ENCODE measurements at regions not wholly inside any gene's neighbourhood (a gene's known extent, or its start where the extent isn't known, plus 50 kb on each side); places are given as distances from the start of the nearest gene placed in this dataset.

DNA sequence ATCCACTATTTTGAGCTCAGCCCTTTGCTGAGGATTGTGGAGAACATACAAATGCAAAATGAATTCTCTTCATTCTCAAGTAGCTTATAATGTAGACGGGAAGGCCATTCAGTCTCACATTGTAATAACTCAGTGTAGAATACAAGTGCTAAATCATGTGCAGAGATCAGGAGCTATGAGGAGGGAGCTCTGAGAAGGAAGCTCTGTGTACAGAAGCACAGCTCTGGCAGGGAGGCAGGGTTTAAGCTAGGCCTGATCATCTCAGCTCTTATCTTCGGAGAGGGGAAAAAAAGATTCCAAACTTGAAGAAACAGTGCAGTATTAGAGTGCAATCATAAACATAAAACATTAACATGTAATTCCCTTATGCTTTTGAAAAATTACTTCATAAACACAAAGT lies 291.1 kb upstream of the SKOR2 start:
- H2BK5ac ChIP-seq (ENCODE audit: low read depth, low read length, poor library complexity, severe bottlenecking), result no peak overlapping the region
- H3K18ac ChIP-seq (ENCODE audit: low read depth, low read length), result no peak overlapping the region
- H2BK20ac ChIP-seq (ENCODE audit: low read depth, low read length), result no peak overlapping the region
- H3K9ac ChIP-seq (ENCODE audit: low read depth, low read length), result no peak overlapping the region
- no peaks in the 10 kb centered on the region for H3K79me1 ChIP-seq (ENCODE audit: low read depth in 1 of 2, low read length in 2 of 2)
- WGBS, 2 experiments (ENCODE audit: extremely low coverage in 2 of 2, insufficient read length in 1 of 2), result no CpG with 5 or more reads among the region's 2 CpGs
- DNase-seq (no peak), ATAC-seq (ENCODE audit: low read depth) (no peak)
- no peak overlapping the region for H4K8ac ChIP-seq (ENCODE audit: low read depth in 2 of 2, low read length in 2 of 2)
- no peaks in the 10 kb centered on the region for H3K36me3 ChIP-seq (ENCODE audit: control insufficient read depth, insufficient read depth, low read length)
- intact Hi-C loops (cut with micrococcal nuclease) (no loop called here), in situ Hi-C loops (cut with MboI; ENCODE audit: low sequenced_read_pairs) (no loop called here), dilution Hi-C loops (cut with HindIII; ENCODE audit: low sequenced_read_pairs, unreplicated experiment) (no loop called here)
- TF ChIP-seq, protein P1, sequence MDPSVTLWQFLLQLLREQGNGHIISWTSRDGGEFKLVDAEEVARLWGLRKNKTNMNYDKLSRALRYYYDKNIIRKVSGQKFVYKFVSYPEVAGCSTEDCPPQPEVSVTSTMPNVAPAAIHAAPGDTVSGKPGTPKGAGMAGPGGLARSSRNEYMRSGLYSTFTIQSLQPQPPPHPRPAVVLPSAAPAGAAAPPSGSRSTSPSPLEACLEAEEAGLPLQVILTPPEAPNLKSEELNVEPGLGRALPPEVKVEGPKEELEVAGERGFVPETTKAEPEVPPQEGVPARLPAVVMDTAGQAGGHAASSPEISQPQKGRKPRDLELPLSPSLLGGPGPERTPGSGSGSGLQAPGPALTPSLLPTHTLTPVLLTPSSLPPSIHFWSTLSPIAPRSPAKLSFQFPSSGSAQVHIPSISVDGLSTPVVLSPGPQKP (IDR thresholded peaks at IDR 0.05; ENCODE audit: borderline replicate concordance, low read depth, low read length), result no peak
- TF ChIP-seq CHD1 (IDR thresholded peaks at IDR 0.05; ENCODE audit: low read depth, low read length), result no peak
- TF ChIP-seq RFX5 (IDR thresholded peaks at IDR 0.05; ENCODE audit: low read depth, low read length), result no peak
- no peak for TF ChIP-seq FOS (IDR thresholded peaks at IDR 0.05; ENCODE audit: low read depth, low read length)
- TF ChIP-seq MXI1 (IDR thresholded peaks at IDR 0.05; ENCODE audit: borderline replicate concordance, low read depth, low read length), result no peak
- H2BK15ac ChIP-seq (ENCODE audit: low read depth, low read length), result no peak overlapping the region
- H4K5ac ChIP-seq (ENCODE audit: low read depth, low read length), result no peak overlapping the region
- peaks cover 2% of the 10 kb centered on the region; the same call in 1 of the 2 replicates for H3K9me3 ChIP-seq (ENCODE audit: control insufficient read depth, insufficient read depth, low read length)
- no peak overlapping the region for H3K27ac ChIP-seq (ENCODE audit: insufficient read depth, low read length)
- H3K23ac ChIP-seq (ENCODE audit: low read depth, low read length), result no peak overlapping the region
- H3K4me3 ChIP-seq (ENCODE audit: insufficient read depth, low read depth, low read length), result no peak overlapping the region
- no peaks in the 10 kb centered on the region for H3K4me1 ChIP-seq (ENCODE audit: control insufficient read depth, insufficient read depth, low read length)
- no peaks in the 10 kb centered on the region for H4K20me1 ChIP-seq (ENCODE audit: insufficient read depth, low read length)
- BruUV-seq (replicated peaks), result no TSS peak
- no peak overlapping the region for H3K56ac ChIP-seq (ENCODE audit: extremely low read depth, insufficient read depth, low read length)
- no peaks in the 10 kb centered on the region for H3K27me3 ChIP-seq (ENCODE audit: control insufficient read depth, insufficient read depth, low read length)
- no peak overlapping the region for H2BK120ac ChIP-seq (ENCODE audit: low read depth, low read length)
- ChIA-PET POLR2A (ENCODE audit: unreplicated experiment) (no interaction called here), CTCF (interaction anchor here (0.9 kb wide), 1 partner anchor 10 kb away, joined by 4 read pairs; no protein-coding TSS in a partner anchor)
- no peak overlapping the region for H3K14ac ChIP-seq (replicated peaks; ENCODE audit: low read depth, low read length)
- no peak overlapping the region for H4K91ac ChIP-seq (ENCODE audit: insufficient read depth, low read depth, low read length)
- no peak overlapping the region for H3K4me2 ChIP-seq (ENCODE audit: low read depth, low read length)
- no peak overlapping the region for H2AK5ac ChIP-seq (ENCODE audit: low read depth, low read length)
- no peak overlapping the region for H2AFZ ChIP-seq (replicated peaks; ENCODE audit: low read length, poor library complexity)
- H3K9me1 ChIP-seq (ENCODE audit: insufficient read depth, low read length), result no peaks in the 10 kb centered on the region
- no peak overlapping the region for H3K4ac ChIP-seq (ENCODE audit: low read depth, low read length)
- H2AK9ac ChIP-seq (replicated peaks; ENCODE audit: low read depth, low read length, poor library complexity), result no peak overlapping the region
